Right lobe of liver (tissue), 6 donors: ENCODE measurements at regions not wholly inside any gene's neighbourhood (a gene's known extent, or its start where the extent isn't known, plus 50 kb on each side); places are given as distances from the start of the nearest gene placed in this dataset.

Experiments used
- ATAC-seq, 4 donors: fragments of 200-7000 bp; cut with Tn5 transposase; one replicate each; pipeline ENCODE4 v1.9.1; 2020; ENCODE audit warnings: mild to moderate bottlenecking in 4 of 4, moderate library complexity in 4 of 4
- DNase-seq, 3 donors: peaks; one replicate each; pipeline ENCODE4 v3.0.0-alpha.2; 2020
- H3K27ac ChIP-seq, 3 donors: fragments of 200-600 bp; one replicate each; pipeline ENCODE4 v1.8.0; 2022
- H3K27me3 ChIP-seq, 2 donors: fragments of 200-600 bp; one replicate each; pipeline ENCODE4 v1.8.0; 2022
- H3K36me3 ChIP-seq, 4 donors: fragments of 200-600 bp; sonication (generic) in 1 of 4; one replicate each; pipeline versions ENCODE4 v1.5.1 to v1.8.0; 2017 to 2022; ENCODE audit warnings: control low read depth in 1 of 4
- H3K4me1 ChIP-seq, 4 donors: fragments of 200-600 bp; sonication (generic) in 1 of 4; one replicate each; pipeline versions ENCODE4 v1.5.1 to v1.8.0; 2017 to 2022; ENCODE audit warnings: control low read depth in 1 of 4
- H3K4me3 ChIP-seq, 3 donors: fragments of 200-600 bp; one replicate each; pipeline ENCODE4 v1.8.0; 2022
- H3K9me3 ChIP-seq, 4 donors: fragments of 200-600 bp; sonication (generic) in 1 of 4; one replicate each; pipeline versions ENCODE4 v1.5.1 to v1.8.0; 2017 to 2022; ENCODE audit warnings: control low read depth in 1 of 4
- CTCF ChIP-seq, 4 donors: fragments of 200-600 bp in 3 of 4; fragments of 450-650 bp in 1 of 4; IDR thresholded peaks; one replicate each; pipeline versions ENCODE4 v1.5.1 to v1.8.0; 2016 to 2022; ENCODE audit warnings: antibody characterized with exemption in 4 of 4, mild to moderate bottlenecking in 2 of 4
- POLR2A ChIP-seq: fragments of 450-650 bp; IDR thresholded peaks from one replicate; pipeline ENCODE4 v1.6.1; 2017; ENCODE audit warnings: antibody characterized with exemption, mild to moderate bottlenecking
- WGBS: methylation state at CpG from one replicate; pipeline ENCODE4 v1.1.6; 2018; ENCODE audit warnings: low coverage, low lambda C conversion rate; ENCODE audit not compliant: insufficient coverage; ENCODE audit errors: missing lambda C conversion rate; 5-methylcytosine and 5-hydroxymethylcytosine counted together
- intact Hi-C, 2 donors: fragments of 100-400 bp; cut with DNase I; formaldehyde crosslinking; loops; one replicate each; pipeline versions ENCODE4 v1.11.2 to v1.14.1; 2022
- donor health status: DM: no; HTN: yes; CAD: no.
- donor health status: DM: no; HTN: no; CAD: no.
- donor health status: DM: no; HTN: no; CAD: no.
- donor health status: DM: no; HTN: yes; CAD: no.
- donor health status: DM: no; HTN: yes; CAD: no.

DNA sequence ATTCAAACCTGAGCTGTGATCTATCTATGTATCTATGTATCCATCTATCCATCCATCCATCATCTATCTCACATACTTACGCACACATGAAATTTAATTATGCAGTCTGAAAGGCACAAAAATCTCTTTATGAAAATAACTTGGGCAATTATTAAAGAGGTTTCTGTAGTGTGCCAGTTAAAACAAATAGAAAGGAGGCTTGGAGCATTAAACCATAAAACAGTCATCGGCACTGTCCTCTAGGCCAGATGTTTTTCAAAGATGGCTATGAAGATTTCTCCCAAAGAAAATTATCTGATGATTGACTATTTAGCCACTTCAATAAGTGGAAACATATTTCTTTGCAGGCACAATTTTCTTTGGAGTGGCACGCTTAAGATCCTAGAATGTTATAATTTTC is 392.5 kb upstream of the RPS23 start:
- Histone ChIP-seq H3K36me3 (no peaks in the 10 kb centered on the region), H3K4me3 (no peak overlapping the region), H3K27me3 (no peaks in the 10 kb centered on the region), H3K27ac (no peak overlapping the region), H3K9me3 (no peaks in the 10 kb centered on the region), H3K4me1 (no peaks in the 10 kb centered on the region)
- no peak for ATAC-seq
- intact Hi-C loops, result no loop called here
- 97% methylated on average over 3 of the region's 3 CpGs for WGBS
- TF ChIP-seq POLR2A (no peak), CTCF (IDR thresholded peaks at IDR 0.05) (no peak)
- no peak for DNase-seq

GRCh38 chr5:82669720-82670119 is 391.6 kb upstream of the RPS23 start:
- intact Hi-C loops, result no loop called here

GRCh38 chr5:82666312-82666711 is 388.2 kb upstream of the RPS23 start:
- intact Hi-C loops, result no loop called here
- 83% methylated on average over 2 of the region's 2 CpGs for WGBS
- H3K4me3 ChIP-seq, result no peak overlapping the region
- no peaks in the 10 kb centered on the region for H3K36me3 ChIP-seq
- H3K9me3 ChIP-seq, result no peaks in the 10 kb centered on the region
- TF ChIP-seq POLR2A (no peak), CTCF (IDR thresholded peaks at IDR 0.05) (no peak)
- H3K27ac ChIP-seq, result no peak overlapping the region
- no peaks in the 10 kb centered on the region for H3K27me3 ChIP-seq
- no peaks in the 10 kb centered on the region for H3K4me1 ChIP-seq
- ATAC-seq (no peak), DNase-seq (no peak)

More at GRCh38 chr5:82669720-82670119, 391.6 kb upstream of the RPS23 start:
- H3K9me3 ChIP-seq, result no peaks in the 10 kb centered on the region
- H3K27ac ChIP-seq, result no peak overlapping the region
- H3K36me3 ChIP-seq, result no peaks in the 10 kb centered on the region
- no peaks in the 10 kb centered on the region for H3K27me3 ChIP-seq
- H3K4me1 ChIP-seq, result no peaks in the 10 kb centered on the region
- TF ChIP-seq POLR2A (no peak), CTCF (IDR thresholded peaks at IDR 0.05) (no peak)
- 81% methylated on average over 1 of the region's 1 CpG for WGBS
- ATAC-seq (no peak), DNase-seq (no peak)
- H3K4me3 ChIP-seq, result no peak overlapping the region

DNA sequence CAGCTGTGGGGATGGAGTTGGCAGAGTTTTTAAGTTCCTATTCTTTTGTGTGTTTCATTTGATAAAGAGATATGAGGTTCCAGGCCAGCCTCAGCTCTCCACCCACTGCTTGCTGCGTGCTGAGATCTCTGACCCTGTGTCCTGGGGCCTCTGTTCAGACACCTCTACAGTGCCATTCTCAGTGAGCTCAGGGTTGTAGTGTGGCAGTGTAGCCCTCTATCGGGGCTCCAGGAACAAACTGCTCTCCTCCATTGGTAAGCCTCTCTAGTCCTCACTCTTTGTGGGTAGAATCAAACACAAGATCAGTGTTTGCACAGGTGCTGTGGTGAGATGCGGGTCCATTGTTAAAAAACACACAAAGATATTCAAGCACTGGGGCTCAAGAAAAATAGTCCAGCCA is 386.6 kb upstream of the RPS23 start:
- H3K27ac ChIP-seq, result no peak overlapping the region
- no peaks in the 10 kb centered on the region for H3K9me3 ChIP-seq
- TF ChIP-seq POLR2A (no peak), CTCF (IDR thresholded peaks at IDR 0.05) (no peak)
- DNase-seq (no peak), ATAC-seq (no peak)
- no peaks in the 10 kb centered on the region for H3K4me1 ChIP-seq
- WGBS, result 58% methylated on average over 3 of the region's 3 CpGs
- no peaks in the 10 kb centered on the region for H3K27me3 ChIP-seq
- intact Hi-C loops, result no loop called here
- H3K4me3 ChIP-seq, result no peak overlapping the region
- no peaks in the 10 kb centered on the region for H3K36me3 ChIP-seq

DNA sequence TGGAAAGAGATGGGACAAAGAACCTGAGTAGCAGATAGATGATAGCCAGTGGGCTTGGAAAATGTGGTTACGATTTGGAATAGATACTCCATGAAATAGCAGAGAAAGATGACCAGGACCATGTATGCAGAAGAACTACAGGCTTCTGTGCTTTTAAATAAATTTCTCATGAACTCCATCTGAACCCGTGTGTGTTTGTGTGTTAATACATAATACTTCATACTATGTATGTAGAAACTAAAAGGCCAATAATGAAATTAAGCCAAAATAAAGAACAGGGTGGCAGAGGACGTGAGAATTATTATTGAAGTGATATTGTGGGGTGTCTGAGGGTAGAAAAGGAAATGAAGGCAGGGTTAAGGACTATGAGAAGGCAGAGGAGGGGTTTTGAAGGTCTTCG is 385.1 kb upstream of the RPS23 start:
- intact Hi-C loops, result no loop called here
- DNase-seq (no peak), ATAC-seq (no peak)
- no peak overlapping the region for H3K4me3 ChIP-seq
- no peaks in the 10 kb centered on the region for H3K27me3 ChIP-seq
- H3K4me1 ChIP-seq, result no peaks in the 10 kb centered on the region
- H3K9me3 ChIP-seq, result no peaks in the 10 kb centered on the region
- no peak overlapping the region for H3K27ac ChIP-seq
- 55% methylated on average over 3 of the region's 4 CpGs for WGBS
- no peak for TF ChIP-seq POLR2A
- no peak for TF ChIP-seq CTCF (IDR thresholded peaks at IDR 0.05)
- no peaks in the 10 kb centered on the region for H3K36me3 ChIP-seq
